BE2C (cell line): ENCODE measurements at regions not wholly inside any gene's neighbourhood (a gene's known extent, or its start where the extent isn't known, plus 50 kb on each side); places are given as distances from the start of the nearest gene placed in this dataset.
A peak's percentile ranks its signal among the peaks of the same experiment; 100 is the strongest.

Experiments
- DNase-seq: peaks from one replicate; pipeline ENCODE4 v3.0.0-alpha.2; 2020
- H3K27me3 ChIP-seq: fragments of 250-450 bp; sonication (Bioruptor Pico); 2 replicates; pipeline ENCODE4 v1.5.1; 2020; ENCODE audit warnings: mild to moderate bottlenecking
- H3K36me3 ChIP-seq: fragments of 250-450 bp; sonication (Bioruptor Pico); 2 replicates; pipeline ENCODE4 v1.5.1; 2020; ENCODE audit warnings: mild to moderate bottlenecking
- H3K4me1 ChIP-seq: fragments of 250-450 bp; sonication (Bioruptor Pico); 2 replicates; pipeline ENCODE4 v1.5.1; 2020
- H3K4me3 ChIP-seq: 2 replicates; pipeline ENCODE4 v1.5.1; 2011; ENCODE audit warnings: low read depth, low read length
- H3K9me3 ChIP-seq: fragments of 250-450 bp; sonication (Bioruptor Pico); 2 replicates; pipeline ENCODE4 v1.5.1; 2020
- TF ChIP-seq, protein P1 (sequence below): IDR thresholded peaks from 2 replicates; pipeline ENCODE4 v1.5.1; 2012; ENCODE audit warnings: mild to moderate bottlenecking, low read depth, low read length

DNA sequence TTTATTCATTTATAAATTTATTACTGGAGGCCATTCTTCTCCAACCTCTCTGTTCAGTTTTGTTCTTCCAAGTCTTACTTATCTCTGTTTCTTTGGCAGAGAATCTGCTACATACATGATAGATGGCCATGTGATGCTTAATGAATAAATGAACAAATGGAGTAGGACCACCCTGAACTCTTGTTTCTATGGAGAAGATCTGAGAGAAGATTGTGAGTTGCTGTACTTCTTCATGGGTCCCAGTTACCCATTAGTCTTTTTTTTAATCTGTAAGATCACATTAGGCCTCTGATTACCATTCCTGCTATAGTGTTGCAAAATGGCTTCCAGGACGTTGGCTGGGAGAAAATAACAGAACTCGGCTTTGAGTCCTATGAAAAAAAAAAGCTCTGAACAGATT, 191.9 kb upstream of the SYNPR start:
- H3K4me3 ChIP-seq = no peak overlapping the region
- H3K9me3 ChIP-seq = no peaks in the 10 kb centered on the region
- peak; percentile 38 for DNase-seq
- H3K36me3 ChIP-seq = no peaks in the 10 kb centered on the region; the same call in 1 of the 2 replicates
- H3K27me3 ChIP-seq = no peaks in the 10 kb centered on the region
- TF ChIP-seq, protein P1, sequence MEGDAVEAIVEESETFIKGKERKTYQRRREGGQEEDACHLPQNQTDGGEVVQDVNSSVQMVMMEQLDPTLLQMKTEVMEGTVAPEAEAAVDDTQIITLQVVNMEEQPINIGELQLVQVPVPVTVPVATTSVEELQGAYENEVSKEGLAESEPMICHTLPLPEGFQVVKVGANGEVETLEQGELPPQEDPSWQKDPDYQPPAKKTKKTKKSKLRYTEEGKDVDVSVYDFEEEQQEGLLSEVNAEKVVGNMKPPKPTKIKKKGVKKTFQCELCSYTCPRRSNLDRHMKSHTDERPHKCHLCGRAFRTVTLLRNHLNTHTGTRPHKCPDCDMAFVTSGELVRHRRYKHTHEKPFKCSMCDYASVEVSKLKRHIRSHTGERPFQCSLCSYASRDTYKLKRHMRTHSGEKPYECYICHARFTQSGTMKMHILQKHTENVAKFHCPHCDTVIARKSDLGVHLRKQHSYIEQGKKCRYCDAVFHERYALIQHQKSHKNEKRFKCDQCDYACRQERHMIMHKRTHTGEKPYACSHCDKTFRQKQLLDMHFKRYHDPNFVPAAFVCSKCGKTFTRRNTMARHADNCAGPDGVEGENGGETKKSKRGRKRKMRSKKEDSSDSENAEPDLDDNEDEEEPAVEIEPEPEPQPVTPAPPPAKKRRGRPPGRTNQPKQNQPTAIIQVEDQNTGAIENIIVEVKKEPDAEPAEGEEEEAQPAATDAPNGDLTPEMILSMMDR = no peak
- H3K4me1 ChIP-seq = peaks cover 35% of the 10 kb centered on the region

DNA sequence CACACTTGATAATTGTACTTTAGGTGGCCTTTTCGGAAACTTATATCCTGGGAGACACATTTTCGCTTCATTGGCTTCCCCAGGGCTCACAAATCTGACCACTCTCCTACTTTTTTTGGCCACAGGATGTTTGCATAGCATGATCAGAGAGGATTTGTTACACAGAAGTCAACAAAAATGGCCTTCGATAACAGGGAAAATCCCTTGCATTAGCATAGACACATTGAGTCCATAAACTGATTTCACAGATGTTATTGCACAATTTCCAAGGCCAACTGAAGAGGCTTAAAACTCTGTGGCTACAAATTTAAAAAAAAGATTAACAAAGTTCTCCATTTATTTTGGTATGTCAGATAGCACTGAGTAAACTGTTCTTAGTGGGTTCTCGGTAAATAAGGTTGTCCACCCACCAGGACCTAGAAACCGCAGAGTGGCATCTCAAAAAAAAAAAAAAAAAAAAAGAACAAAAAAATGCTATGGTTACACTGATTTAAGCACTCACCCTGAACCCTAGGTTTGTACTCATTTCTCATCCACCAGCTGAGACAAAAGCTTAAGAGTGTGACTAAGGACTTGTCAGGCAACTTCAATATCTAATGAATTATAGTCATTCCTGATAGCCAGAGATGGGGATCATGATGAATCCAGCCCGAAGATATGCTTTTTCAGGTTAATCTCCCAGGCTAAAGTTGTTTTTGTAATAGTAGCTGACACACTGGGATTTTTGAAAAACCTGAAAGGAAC, 188.9 kb upstream of the SYNPR start:
- Histone ChIP-seq H3K27me3 (no peaks in the 10 kb centered on the region), H3K4me1 (peaks cover 35% of the 10 kb centered on the region), H3K36me3 (no peaks in the 10 kb centered on the region; the same call in 1 of the 2 replicates), H3K4me3 (no peak overlapping the region), H3K9me3 (no peaks in the 10 kb centered on the region)
- TF ChIP-seq, protein P1 = no peak
- DNase-seq = no peak

DNA sequence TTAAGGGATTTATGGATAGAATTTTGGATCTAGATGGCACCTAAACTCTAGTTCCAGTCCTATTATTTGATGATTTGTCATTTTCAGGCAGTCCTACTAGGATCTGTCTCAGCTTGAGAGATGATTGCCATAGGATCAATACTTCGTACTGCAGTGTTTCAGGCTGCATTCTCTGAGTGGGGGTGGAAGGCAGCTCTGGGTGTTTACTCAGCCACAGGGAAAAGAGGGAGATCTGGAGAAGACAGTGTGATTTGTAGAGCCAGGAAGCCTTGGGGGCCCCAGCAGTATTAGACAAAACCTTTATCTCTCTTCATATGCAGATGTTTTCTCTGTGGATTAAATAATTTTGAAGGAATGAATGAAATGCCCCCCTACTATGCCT, 188.4 kb upstream of the SYNPR start:
- H3K36me3 ChIP-seq = no peaks in the 10 kb centered on the region; the same call in 1 of the 2 replicates
- H3K9me3 ChIP-seq = no peaks in the 10 kb centered on the region
- no peaks in the 10 kb centered on the region for H3K27me3 ChIP-seq
- TF ChIP-seq, protein P1 = no peak
- peaks cover 35% of the 10 kb centered on the region for H3K4me1 ChIP-seq
- DNase-seq = no peak
- H3K4me3 ChIP-seq = no peak overlapping the region

DNA sequence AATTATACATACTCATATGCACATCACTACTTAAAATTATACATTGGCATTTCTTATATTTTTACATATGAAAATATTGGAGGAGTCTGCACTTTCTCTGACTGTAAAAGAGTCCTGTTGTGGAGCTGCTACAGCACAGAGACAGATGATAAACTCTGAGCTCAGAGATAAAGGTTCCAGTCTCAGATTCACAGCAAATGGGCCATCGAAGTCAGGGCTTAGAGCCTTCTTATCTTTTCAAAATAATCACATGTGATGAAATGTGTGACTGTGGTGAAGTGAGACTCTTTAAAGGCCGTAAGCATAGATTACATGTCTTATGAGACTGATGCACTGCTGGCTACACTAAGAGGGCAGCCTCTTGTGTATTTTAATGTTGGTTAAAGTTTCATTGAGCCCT, 187.5 kb upstream of the SYNPR start:
- H3K4me3 ChIP-seq = no peak overlapping the region
- peaks cover 33% of the 10 kb centered on the region for H3K4me1 ChIP-seq
- no peak for DNase-seq
- TF ChIP-seq, protein P1 = no peak
- H3K27me3 ChIP-seq = no peaks in the 10 kb centered on the region
- no peaks in the 10 kb centered on the region; the same call in 1 of the 2 replicates for H3K36me3 ChIP-seq
- H3K9me3 ChIP-seq = no peaks in the 10 kb centered on the region

- Histone ChIP-seq H3K4me1 (peaks cover 18% of the 10 kb centered on the region), H3K36me3 (no peaks in the 10 kb centered on the region; the same call in 1 of the 2 replicates), H3K4me3 (no peak overlapping the region), H3K27me3 (no peaks in the 10 kb centered on the region), H3K9me3 (no peaks in the 10 kb centered on the region)
- TF ChIP-seq, protein P1 = no peak
- DNase-seq = no peak
These were observed 185.6 kb upstream of the SYNPR start for GRCh38 chr3:63092515-63092914.

DNA sequence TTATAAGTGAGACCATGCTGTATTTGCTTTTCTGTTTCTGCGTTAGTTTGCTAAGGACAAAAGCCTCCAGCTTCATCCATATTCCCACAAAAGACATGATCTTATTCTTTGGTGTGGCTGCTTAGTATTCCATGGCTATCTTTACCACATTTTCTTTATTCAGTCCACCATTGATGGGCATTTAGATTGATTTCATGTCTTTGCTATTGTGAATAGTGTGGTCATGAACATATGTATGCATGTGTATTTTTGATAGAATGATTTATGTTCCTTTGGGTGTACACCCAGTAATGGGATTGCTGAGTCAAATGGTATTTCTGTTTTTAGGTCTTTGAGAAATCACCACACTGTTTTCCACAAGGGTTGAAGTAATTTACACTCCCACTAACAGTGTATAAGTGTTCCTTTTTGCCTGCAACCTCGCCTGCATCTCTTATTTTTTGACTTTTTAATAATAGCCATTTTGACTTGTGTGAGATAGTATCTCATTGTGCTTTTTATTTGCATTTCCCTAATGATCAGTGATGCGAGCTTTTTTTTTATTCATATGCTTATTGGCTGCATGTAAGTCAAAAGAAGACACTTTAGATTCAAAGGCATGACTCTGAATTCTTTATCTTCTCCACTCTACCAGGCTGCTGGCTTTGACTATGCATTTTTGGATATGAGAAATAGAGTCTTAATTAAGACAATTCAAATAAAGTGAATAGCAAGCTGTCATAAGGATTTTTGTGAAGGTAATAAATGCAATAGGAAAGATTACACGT, 183.3 kb upstream of the SYNPR start:
- TF ChIP-seq, protein P1 = no peak
- H3K27me3 ChIP-seq = no peaks in the 10 kb centered on the region
- no peaks in the 10 kb centered on the region for H3K9me3 ChIP-seq
- no peaks in the 10 kb centered on the region; the same call in 1 of the 2 replicates for H3K4me1 ChIP-seq
- no peaks in the 10 kb centered on the region for H3K36me3 ChIP-seq
- DNase-seq = no peak
- H3K4me3 ChIP-seq = no peak overlapping the region
